NCI-H82 (cell line): ENCODE measurements at regions not wholly inside any gene's neighbourhood (a gene's known extent, or its start where the extent isn't known, plus 50 kb on each side); places are given as distances from the start of the nearest gene placed in this dataset.
A peak's percentile ranks its signal among the peaks of the same experiment; 100 is the strongest.
"Not testable (repeated sequence)": the region's sequence is repeated elsewhere in the genome, so short reads cannot be mapped to it uniquely, and the experiment has no call there.

Experiments
- DNase-seq: peaks from one replicate; lab custom pipeline; 2025; lab: John Stamatoyannopoulos, UW

GRCh38 chr5:57891443-57891842 is 408.8 kb upstream of the ACTBL2 start:
- DNase-seq, result no peak

GRCh38 chr5:57889558-57889957 is 406.9 kb upstream of the ACTBL2 start:
- DNase-seq, result peak; percentile 4

GRCh38 chr5:57887851-57888621 is 405.4 kb upstream of the ACTBL2 start:
- peak; percentile 80 for DNase-seq

GRCh38 chr5:57884346-57885102 is 401.9 kb upstream of the ACTBL2 start:
- DNase-seq, result no peak

- DNase-seq, result no peak
Observed at GRCh38 chr5:57880216-57880615, 397.6 kb upstream of the ACTBL2 start.

GRCh38 chr5:57878301-57878722 is 395.7 kb upstream of the ACTBL2 start:
- peak; percentile 20 for DNase-seq

GRCh38 chr5:57871496-57871895 is 388.9 kb upstream of the ACTBL2 start:
- no peak for DNase-seq

- DNase-seq, result not testable (repeated sequence)
Observed at GRCh38 chr5:57870267-57870666, 387.7 kb upstream of the ACTBL2 start.

- peak; percentile 66 for DNase-seq
Observed at GRCh38 chr5:57863661-57864060, 381.1 kb upstream of the ACTBL2 start.

- no peak for DNase-seq
Observed at GRCh38 chr5:57862942-57863341, 380.3 kb upstream of the ACTBL2 start.

- no peak for DNase-seq
Observed at GRCh38 chr5:57862471-57862911, 379.9 kb upstream of the ACTBL2 start.

- peak; percentile 57 for DNase-seq
Observed at GRCh38 chr5:57859626-57860025, 377.0 kb upstream of the ACTBL2 start.

GRCh38 chr5:57858905-57859304 is 376.3 kb upstream of the ACTBL2 start:
- DNase-seq, result peak; percentile 89

- no peak for DNase-seq
Observed at GRCh38 chr5:57857696-57858095, 375.1 kb upstream of the ACTBL2 start.

GRCh38 chr5:57855831-57856230 is 373.2 kb upstream of the ACTBL2 start:
- DNase-seq, result no peak

GRCh38 chr5:57853929-57854697 is 371.5 kb upstream of the ACTBL2 start:
- no peak for DNase-seq

GRCh38 chr5:57850109-57850508 is 367.5 kb upstream of the ACTBL2 start:
- DNase-seq, result no peak

GRCh38 chr5:57845025-57845424 is 362.4 kb upstream of the ACTBL2 start:
- no peak for DNase-seq

GRCh38 chr5:57844410-57844809 is 361.8 kb upstream of the ACTBL2 start:
- DNase-seq, result no peak

GRCh38 chr5:57843059-57843367 is 360.4 kb upstream of the ACTBL2 start:
- no peak for DNase-seq

GRCh38 chr5:57842364-57843058 is 359.9 kb upstream of the ACTBL2 start:
- DNase-seq, result no peak
